ENCODE measurements at regions not wholly inside any gene's neighbourhood (a gene's known extent, or its start where the extent isn't known, plus 50 kb on each side); places are given as distances from the start of the nearest gene placed in this dataset.

DNA sequence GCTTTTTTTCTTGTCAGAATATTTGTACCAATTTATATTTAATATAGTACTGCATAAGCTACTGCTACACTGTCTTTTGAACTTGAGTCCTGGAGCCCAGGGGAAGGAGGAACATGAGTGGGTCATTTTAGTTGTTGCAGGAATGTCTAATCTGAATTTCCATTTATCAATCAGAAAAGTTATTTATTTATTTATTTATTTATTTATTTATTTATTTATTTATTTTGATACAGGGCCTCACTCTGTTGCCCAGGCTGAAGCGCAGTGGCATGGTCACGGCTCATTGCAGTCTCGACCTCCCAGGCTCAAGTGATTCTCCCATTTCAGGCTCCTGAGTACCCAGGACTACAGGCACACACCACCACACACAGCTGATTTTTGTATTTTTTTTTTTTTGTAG lies 712.6 kb downstream of the NR2F1-AS1 start:
- 97% methylated on average over 3 of the region's 3 CpGs for WGBS (ENCODE audit: insufficient coverage)
- Histone ChIP-seq H3K36me3 (ENCODE audit: control insufficient read depth, insufficient read depth, low read length) (no peaks in the 10 kb centered on the region), H3K4me1 (ENCODE audit: control insufficient read depth, insufficient read depth, low read length) (no peaks in the 10 kb centered on the region), H3K4me3 (ENCODE audit: low read length) (no peak overlapping the region), H3K27me3 (ENCODE audit: control insufficient read depth, insufficient read depth, low read length) (no peaks in the 10 kb centered on the region), H3K27ac (ENCODE audit: low read length) (no peak overlapping the region), H3K9me3 (ENCODE audit: control insufficient read depth, insufficient read depth, low read length) (no peaks in the 10 kb centered on the region)
- no peaks in the 10 kb centered on the region for H3K4me1 Mint-ChIP-seq
- peaks cover 5% of the 10 kb centered on the region in 2 donors for H3K9me3 Mint-ChIP-seq
- no peaks in the 10 kb centered on the region for H3K27me3 Mint-ChIP-seq (ENCODE audit: low read depth in 2 of 2)
- ATAC-seq = no peak
- no peaks in the 10 kb centered on the region for H3K36me3 Mint-ChIP-seq
- H3K27ac Mint-ChIP-seq = no peak overlapping the region
- DNase-seq = no peak
- TF ChIP-seq, protein P1, sequence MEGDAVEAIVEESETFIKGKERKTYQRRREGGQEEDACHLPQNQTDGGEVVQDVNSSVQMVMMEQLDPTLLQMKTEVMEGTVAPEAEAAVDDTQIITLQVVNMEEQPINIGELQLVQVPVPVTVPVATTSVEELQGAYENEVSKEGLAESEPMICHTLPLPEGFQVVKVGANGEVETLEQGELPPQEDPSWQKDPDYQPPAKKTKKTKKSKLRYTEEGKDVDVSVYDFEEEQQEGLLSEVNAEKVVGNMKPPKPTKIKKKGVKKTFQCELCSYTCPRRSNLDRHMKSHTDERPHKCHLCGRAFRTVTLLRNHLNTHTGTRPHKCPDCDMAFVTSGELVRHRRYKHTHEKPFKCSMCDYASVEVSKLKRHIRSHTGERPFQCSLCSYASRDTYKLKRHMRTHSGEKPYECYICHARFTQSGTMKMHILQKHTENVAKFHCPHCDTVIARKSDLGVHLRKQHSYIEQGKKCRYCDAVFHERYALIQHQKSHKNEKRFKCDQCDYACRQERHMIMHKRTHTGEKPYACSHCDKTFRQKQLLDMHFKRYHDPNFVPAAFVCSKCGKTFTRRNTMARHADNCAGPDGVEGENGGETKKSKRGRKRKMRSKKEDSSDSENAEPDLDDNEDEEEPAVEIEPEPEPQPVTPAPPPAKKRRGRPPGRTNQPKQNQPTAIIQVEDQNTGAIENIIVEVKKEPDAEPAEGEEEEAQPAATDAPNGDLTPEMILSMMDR (IDR thresholded peaks at IDR 0.05) = no peak
- H3K4me3 Mint-ChIP-seq = no peak overlapping the region
- intact Hi-C loops (cut with micrococcal nuclease) = no loop called here

DNA sequence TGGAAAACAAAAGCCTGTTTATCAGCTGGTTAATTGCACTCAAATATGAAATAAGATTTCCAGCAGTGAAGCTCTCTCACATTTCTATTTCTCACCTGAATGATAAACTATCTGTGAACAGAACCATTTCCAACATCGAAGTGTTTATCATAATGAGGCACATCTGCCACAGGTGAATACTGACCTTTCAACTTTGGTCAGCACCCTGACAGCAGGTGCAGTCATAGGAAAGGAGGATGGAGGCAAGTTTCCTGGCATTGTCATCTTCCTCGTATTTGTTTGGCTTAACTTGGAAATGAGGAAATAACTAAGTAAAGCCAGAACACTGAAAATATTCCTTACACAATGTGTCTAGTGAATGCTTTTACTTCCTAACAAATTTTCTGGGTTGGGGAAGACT lies 716.4 kb downstream of the NR2F1-AS1 start:
- H3K4me1 ChIP-seq (ENCODE audit: control insufficient read depth, insufficient read depth, low read length) = no peaks in the 10 kb centered on the region
- no peak for DNase-seq

DNA sequence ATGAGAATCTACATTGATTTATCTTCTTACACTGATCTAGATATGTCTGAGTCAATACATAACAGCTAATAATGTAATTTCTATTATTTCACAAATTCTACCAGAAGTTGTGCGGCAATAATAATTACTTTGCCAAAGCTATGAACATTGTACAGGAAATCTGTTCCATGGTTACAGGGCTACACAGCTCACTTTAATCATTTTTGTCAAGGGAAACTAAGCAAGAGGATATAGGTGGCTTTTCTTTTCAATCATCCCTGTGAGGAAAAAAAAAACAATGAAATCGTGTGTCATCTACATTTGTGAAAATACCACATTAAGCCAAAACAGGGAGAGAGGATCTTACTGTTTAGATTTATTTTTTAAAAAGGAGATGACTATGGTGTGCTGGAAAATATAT lies 717.4 kb downstream of the NR2F1-AS1 start:
- intact Hi-C loops (cut with micrococcal nuclease) = no loop called here
- WGBS (ENCODE audit: insufficient coverage) = 83% methylated on average over 2 of the region's 2 CpGs

More for the DNA sequence above, 716.4 kb downstream of the NR2F1-AS1 start:
- H3K4me3 ChIP-seq (ENCODE audit: low read length) = no peak overlapping the region
- no peaks in the 10 kb centered on the region for H3K27me3 ChIP-seq (ENCODE audit: control insufficient read depth, insufficient read depth, low read length)
- no peaks in the 10 kb centered on the region for H3K36me3 ChIP-seq (ENCODE audit: control insufficient read depth, insufficient read depth, low read length)
- TF ChIP-seq, protein P1 (IDR thresholded peaks at IDR 0.05) = no peak
- H3K4me3 Mint-ChIP-seq = no peak overlapping the region
- WGBS (ENCODE audit: insufficient coverage) = 68% methylated on average over 1 of the region's 2 CpGs
- intact Hi-C loops (cut with micrococcal nuclease) = no loop called here
- peaks cover 2 to 5% of the 10 kb centered on the region in 2 donors for H3K9me3 Mint-ChIP-seq
- no peak for ATAC-seq
- no peaks in the 10 kb centered on the region for H3K4me1 Mint-ChIP-seq
- H3K27ac Mint-ChIP-seq = no peak overlapping the region
- H3K27me3 Mint-ChIP-seq (ENCODE audit: low read depth in 2 of 2) = no peaks in the 10 kb centered on the region
- H3K27ac ChIP-seq (ENCODE audit: low read length) = no peak overlapping the region
- no peaks in the 10 kb centered on the region for H3K36me3 Mint-ChIP-seq
- no peaks in the 10 kb centered on the region for H3K9me3 ChIP-seq (ENCODE audit: control insufficient read depth, insufficient read depth, low read length)

More for the DNA sequence above, 717.4 kb downstream of the NR2F1-AS1 start:
- no peaks in the 10 kb centered on the region for H3K4me1 ChIP-seq (ENCODE audit: control insufficient read depth, insufficient read depth, low read length)
- Mint-ChIP-seq H3K9me3 (peaks cover 2 to 7% of the 10 kb centered on the region in 2 donors), H3K4me3 (no peak overlapping the region), H3K27me3 (ENCODE audit: low read depth in 2 of 2) (no peaks in the 10 kb centered on the region), H3K36me3 (no peaks in the 10 kb centered on the region), H3K4me1 (no peaks in the 10 kb centered on the region), H3K27ac (no peak overlapping the region)
- H3K27me3 ChIP-seq (ENCODE audit: control insufficient read depth, insufficient read depth, low read length) = no peaks in the 10 kb centered on the region
- no peaks in the 10 kb centered on the region for H3K9me3 ChIP-seq (ENCODE audit: control insufficient read depth, insufficient read depth, low read length)
- no peak overlapping the region for H3K27ac ChIP-seq (ENCODE audit: low read length)
- TF ChIP-seq, protein P1 (IDR thresholded peaks at IDR 0.05) = no peak
- no peak for DNase-seq
- no peak for ATAC-seq
- no peak overlapping the region for H3K4me3 ChIP-seq (ENCODE audit: low read length)
- no peaks in the 10 kb centered on the region for H3K36me3 ChIP-seq (ENCODE audit: control insufficient read depth, insufficient read depth, low read length)
